Chondrocyte (in vitro differentiated cells): ENCODE measurements at regions not wholly inside any gene's neighbourhood (a gene's known extent, or its start where the extent isn't known, plus 50 kb on each side); places are given as distances from the start of the nearest gene placed in this dataset.

Experiments
- DNase-seq: peaks from one replicate; pipeline ENCODE4 v3.0.0; 2021; ENCODE audit warnings: mixed read lengths, low spot score
- H3K27ac Mint-ChIP-seq: one replicate; pipeline ENCODE4 v1.8.0; 2021; ENCODE audit warnings: mild to moderate bottlenecking, moderate library complexity, mixed read lengths; ENCODE audit not compliant: unreplicated experiment
- H3K27me3 Mint-ChIP-seq: 2 replicates; pipeline ENCODE4 v1.8.0; 2021; ENCODE audit warnings: low read depth, mixed read lengths
- H3K36me3 Mint-ChIP-seq: 2 replicates; pipeline ENCODE4 v1.8.0; 2021; ENCODE audit warnings: low read depth, mixed read lengths
- H3K4me1 Mint-ChIP-seq: 2 replicates; pipeline ENCODE4 v1.8.0; 2021; ENCODE audit warnings: low read depth, mild to moderate bottlenecking, mixed read lengths
- H3K4me3 Mint-ChIP-seq: one replicate; pipeline ENCODE4 v1.8.0; 2021; ENCODE audit warnings: mild to moderate bottlenecking, moderate library complexity, mixed read lengths; ENCODE audit not compliant: unreplicated experiment
- H3K9me3 Mint-ChIP-seq: 2 replicates; pipeline ENCODE4 v1.8.0; 2021; ENCODE audit warnings: low read depth, mixed read lengths
- CTCF ChIP-seq: fragments of 200-600 bp; sonication (generic); IDR thresholded peaks from 2 replicates; pipeline ENCODE4 v1.5.0; 2021; ENCODE audit warnings: antibody characterized with exemption, mild to moderate bottlenecking, moderate library complexity

GRCh38 chr1:194917769-194918168 lies 1690.5 kb downstream of the KCNT2 start:
- no peaks in the 10 kb centered on the region for H3K36me3 Mint-ChIP-seq
- DNase-seq: no peak
- no peak overlapping the region for H3K27ac Mint-ChIP-seq
- TF ChIP-seq CTCF: no peak
- H3K4me3 Mint-ChIP-seq: no peak overlapping the region
- H3K27me3 Mint-ChIP-seq: no peaks in the 10 kb centered on the region
- peaks cover 2% of the 10 kb centered on the region for H3K9me3 Mint-ChIP-seq
- H3K4me1 Mint-ChIP-seq: no peaks in the 10 kb centered on the region

DNA sequence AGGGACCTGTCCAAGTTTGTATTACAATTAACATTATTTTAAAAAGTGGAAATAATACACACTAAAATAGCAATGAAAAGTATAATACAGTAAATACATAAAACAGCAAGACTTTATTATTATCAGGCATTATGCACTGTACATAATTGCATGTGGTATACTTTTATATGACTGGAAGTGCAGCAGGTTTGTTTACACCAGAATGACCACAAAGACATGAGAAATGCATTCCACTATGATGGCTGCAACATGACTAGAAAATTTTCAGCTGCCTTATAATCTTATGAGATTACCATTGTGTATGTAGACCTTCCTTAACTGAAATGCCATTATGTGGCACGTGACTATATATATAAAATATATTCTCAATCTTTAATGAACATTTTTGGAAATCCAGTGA lies 1699.6 kb downstream of the KCNT2 start:
- H3K4me3 Mint-ChIP-seq: no peak overlapping the region
- no peaks in the 10 kb centered on the region for H3K36me3 Mint-ChIP-seq
- H3K4me1 Mint-ChIP-seq: no peaks in the 10 kb centered on the region
- DNase-seq: no peak
- no peak overlapping the region for H3K27ac Mint-ChIP-seq
- no peak for TF ChIP-seq CTCF
- H3K27me3 Mint-ChIP-seq: no peaks in the 10 kb centered on the region
- H3K9me3 Mint-ChIP-seq: no peaks in the 10 kb centered on the region

GRCh38 chr1:194903524-194903923 lies 1704.7 kb downstream of the KCNT2 start:
- no peak overlapping the region for H3K4me3 Mint-ChIP-seq
- no peak for TF ChIP-seq CTCF
- no peak for DNase-seq
- H3K9me3 Mint-ChIP-seq: no peaks in the 10 kb centered on the region
- no peak overlapping the region for H3K27ac Mint-ChIP-seq
- H3K36me3 Mint-ChIP-seq: no peaks in the 10 kb centered on the region
- no peaks in the 10 kb centered on the region for H3K27me3 Mint-ChIP-seq
- no peaks in the 10 kb centered on the region for H3K4me1 Mint-ChIP-seq

- no peak for TF ChIP-seq CTCF
- DNase-seq: peak; percentile 79
Measured at GRCh38 chr1:194889310-194889709, 1702.9 kb upstream of the B3GALT2 start.

GRCh38 chr1:194870860-194871259 lies 1684.4 kb upstream of the B3GALT2 start:
- no peaks in the 10 kb centered on the region for H3K27me3 Mint-ChIP-seq
- H3K4me1 Mint-ChIP-seq: no peaks in the 10 kb centered on the region
- no peaks in the 10 kb centered on the region for H3K36me3 Mint-ChIP-seq
- no peak for DNase-seq
- no peak overlapping the region for H3K4me3 Mint-ChIP-seq
- no peak for TF ChIP-seq CTCF
- H3K27ac Mint-ChIP-seq: no peak overlapping the region
- H3K9me3 Mint-ChIP-seq: no peaks in the 10 kb centered on the region

More at GRCh38 chr1:194889310-194889709, 1702.9 kb upstream of the B3GALT2 start:
- peaks cover 1% of the 10 kb centered on the region for H3K36me3 Mint-ChIP-seq
- no peak overlapping the region for H3K27ac Mint-ChIP-seq
- H3K9me3 Mint-ChIP-seq: peaks cover 14% of the 10 kb centered on the region
- H3K27me3 Mint-ChIP-seq: no peaks in the 10 kb centered on the region
- H3K4me1 Mint-ChIP-seq: no peaks in the 10 kb centered on the region
- H3K4me3 Mint-ChIP-seq: no peak overlapping the region
